B cell (primary cell): ENCODE measurements at regions not wholly inside any gene's neighbourhood (a gene's known extent, or its start where the extent isn't known, plus 50 kb on each side); places are given as distances from the start of the nearest gene placed in this dataset.

ENCODE experiments used
- ATAC-seq: fragments of 200-7000 bp; cut with Tn5 transposase; one replicate; pipeline ENCODE4 v1.10.0; 2021; ENCODE audit warnings: low read depth, mild to moderate bottlenecking, moderate number of reproducible peaks, moderate library complexity
- CTCF ChIA-PET: fragments of 350-600 bp; sonication (Branson Sonifier 250); formaldehyde crosslinking; loops from one replicate; lab custom pipeline; 2021; ENCODE audit warnings: antibody characterized with exemption, inconsistent platforms; lab: Charles Lee
- POLR2A ChIA-PET: fragments of 350-600 bp; sonication (Branson Sonifier 250); formaldehyde crosslinking; loops from one replicate; lab custom pipeline; 2021; ENCODE audit warnings: antibody characterized with exemption; lab: Charles Lee
- DNase-seq: peaks from one replicate; pipeline ENCODE4 v3.0.0; 2013
- H2AFZ ChIP-seq: 2 replicates; pipeline ENCODE4 v1.6.1; 2012; ENCODE audit warnings: mild to moderate bottlenecking, low read depth, low read length; ENCODE audit not compliant: insufficient read depth, poor library complexity, severe bottlenecking
- H3K27ac ChIP-seq, 2 donors: 1 replicate in 1 of 2; 2 replicates in 1 of 2; pipeline ENCODE4 v1.5.1; 2012 to 2013; ENCODE audit warnings: low read length in 2 of 2, mild to moderate bottlenecking in 2 of 2, moderate library complexity in 1 of 2
- H3K27me3 ChIP-seq, 4 experiments: fragments of 200-600 bp in 1 of 4; sonication (generic) in 1 of 4; replicated peaks in 1 of 4; 1 replicate in 2 of 4; 2 replicates in 2 of 4; pipeline versions ENCODE4 v1.6.1 to v1.7.0; 2013 to 2016; ENCODE audit warnings: low read length in 3 of 4, mild to moderate bottlenecking in 2 of 4, mixed read lengths in 1 of 4, moderate library complexity in 1 of 4; ENCODE audit not compliant: insufficient read depth in 4 of 4, control insufficient read depth in 3 of 4; ENCODE audit errors: control extremely low read depth in 1 of 4
- H3K36me3 ChIP-seq, 2 experiments: replicated peaks in 1 of 2; 1 replicate in 1 of 2; 2 replicates in 1 of 2; pipeline versions ENCODE4 v1.6.1 to v1.7.1; 2013; ENCODE audit warnings: low read length in 1 of 2; ENCODE audit not compliant: insufficient read depth in 2 of 2, control insufficient read depth in 1 of 2; ENCODE audit errors: control extremely low read depth in 1 of 2, extremely low read depth in 1 of 2
- H3K4me1 ChIP-seq, 2 donors: fragments of 200-600 bp in 1 of 2; sonication (generic) in 1 of 2; 1 replicate in 1 of 2; 2 replicates in 1 of 2; pipeline versions ENCODE4 v1.5.1 to v1.6.1; 2013 to 2017; ENCODE audit warnings: low read length in 2 of 2; ENCODE audit not compliant: control insufficient read depth in 2 of 2, insufficient read depth in 2 of 2
- H3K4me2 ChIP-seq: replicated peaks from 2 replicates; pipeline ENCODE3; 2012; ENCODE audit warnings: mild to moderate bottlenecking, low read depth, low read length; ENCODE audit not compliant: poor library complexity, severe bottlenecking
- H3K4me3 ChIP-seq, 5 experiments: fragments of 200-600 bp in 1 of 5; sonication (generic) in 1 of 5; 1 replicate in 3 of 5; 2 replicates in 2 of 5; pipeline versions ENCODE4 v1.5.1 to v1.7.0; 2011 to 2016; ENCODE audit warnings: low read length in 4 of 5, mild to moderate bottlenecking in 4 of 5, low read depth in 2 of 5, control low read depth in 1 of 5, moderate library complexity in 1 of 5; ENCODE audit not compliant: insufficient read depth in 1 of 5; ENCODE audit errors: control extremely low read depth in 1 of 5, extremely low read depth in 1 of 5
- H3K79me2 ChIP-seq: fragments of 200-600 bp; sonication (generic); one replicate; pipeline ENCODE4 v1.6.0; 2016; ENCODE audit warnings: low read length; ENCODE audit not compliant: control insufficient read depth, insufficient read depth
- H3K9ac ChIP-seq: fragments of 200-600 bp; sonication (generic); 2 replicates; pipeline ENCODE4 v1.6.1; 2017; ENCODE audit warnings: mild to moderate bottlenecking, low read length, moderate library complexity
- H3K9me3 ChIP-seq, 3 donors: one replicate each; pipeline versions ENCODE4 v1.6.1 to v1.7.1; 2013; ENCODE audit warnings: low read length in 2 of 3; ENCODE audit not compliant: control insufficient read depth in 2 of 3, insufficient read depth in 1 of 3; ENCODE audit errors: control extremely low read depth in 1 of 3
- H4K20me1 ChIP-seq: 2 replicates; pipeline ENCODE4 v1.6.0; 2012; ENCODE audit warnings: mild to moderate bottlenecking, low read length; ENCODE audit not compliant: insufficient read depth, control insufficient read depth, poor library complexity, severe bottlenecking
- H3K27ac Mint-ChIP-seq: one replicate; pipeline ENCODE4 v1.8.0; 2021; ENCODE audit warnings: mixed read lengths
- H3K27me3 Mint-ChIP-seq: one replicate; pipeline ENCODE4 v1.8.0; 2021; ENCODE audit warnings: mixed read lengths
- H3K4me1 Mint-ChIP-seq: one replicate; pipeline ENCODE4 v1.8.0; 2021; ENCODE audit warnings: mixed read lengths
- H3K4me3 Mint-ChIP-seq: one replicate; pipeline ENCODE4 v1.8.0; 2021; ENCODE audit warnings: mixed read lengths
- H3K9me3 Mint-ChIP-seq: one replicate; pipeline ENCODE4 v1.8.0; 2022; ENCODE audit warnings: mixed read lengths; ENCODE audit not compliant: insufficient read depth
- CTCF ChIP-seq: fragments of 200-600 bp; IDR thresholded peaks from one replicate; pipeline ENCODE4 v1.8.0; 2022; ENCODE audit warnings: antibody characterized with exemption, mild to moderate bottlenecking
- EZH2 ChIP-seq: IDR thresholded peaks from 2 replicates; pipeline ENCODE4 v1.6.1; 2012; ENCODE audit warnings: borderline replicate concordance, low read depth, mild to moderate bottlenecking, moderate library complexity, low read length; ENCODE audit not compliant: insufficient read depth, poor library complexity, severe bottlenecking
- WGBS: methylation state at CpG from one replicate; pipeline ENCODE4 v1.1.5; 2013; ENCODE audit warnings: missing lambda C conversion rate; ENCODE audit not compliant: insufficient coverage; 5-methylcytosine and 5-hydroxymethylcytosine counted together
- intact Hi-C: fragments of 100-400 bp; cut with micrococcal nuclease; formaldehyde crosslinking; loops from one replicate; pipeline ENCODE4 v1.10.0; 2022

DNA sequence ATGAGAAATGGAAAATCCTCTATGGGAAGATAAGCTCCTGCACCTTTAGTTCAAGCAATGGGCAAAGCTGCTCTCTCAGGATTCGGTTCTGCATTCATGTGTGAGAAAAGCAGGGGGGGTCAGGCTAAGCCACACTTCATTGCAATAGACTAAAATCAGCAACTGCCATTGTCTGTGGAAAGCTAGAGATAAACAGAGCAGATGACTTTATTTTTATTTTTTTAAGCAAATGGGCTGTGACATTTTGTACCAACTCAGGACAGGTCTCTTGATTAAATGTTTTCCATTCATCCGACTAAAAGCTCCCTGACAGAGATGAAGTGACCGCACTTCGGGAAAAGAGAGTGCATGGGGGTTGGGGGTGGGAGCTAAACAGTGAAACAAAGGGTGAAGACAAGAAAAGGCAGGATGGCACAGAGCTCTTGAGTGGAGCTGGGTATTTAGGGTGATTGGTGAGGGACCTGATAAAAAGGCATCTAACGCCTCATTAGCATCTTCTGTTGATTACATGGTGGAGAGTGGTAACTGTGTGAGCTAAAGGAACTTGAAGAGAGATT is 987.4 kb downstream of the TUSC7 start:
- Histone ChIP-seq H3K9ac (no peak overlapping the region), H3K27me3 (no peaks in the 10 kb centered on the region), H2AFZ (no peak overlapping the region), H3K79me2 (no peaks in the 10 kb centered on the region), H3K4me3 (no peak overlapping the region), H3K36me3 (no peaks in the 10 kb centered on the region), H4K20me1 (no peaks in the 10 kb centered on the region), H3K9me3 (no peaks in the 10 kb centered on the region), H3K4me2 (no peak overlapping the region), H3K27ac (no peak overlapping the region), H3K4me1 (no peaks in the 10 kb centered on the region)
- TF ChIP-seq CTCF: no peak
- no peak for TF ChIP-seq EZH2
- Mint-ChIP-seq H3K4me1 (no peaks in the 10 kb centered on the region), H3K9me3 (no peaks in the 10 kb centered on the region), H3K4me3 (no peak overlapping the region), H3K27me3 (no peaks in the 10 kb centered on the region), H3K27ac (no peak overlapping the region)
- no peak for ATAC-seq
- ChIA-PET CTCF (interaction anchor here (1.0 kb wide), 1 partner anchor 10 kb away, joined by 3 read pairs; no protein-coding TSS in a partner anchor), POLR2A (no interaction called here)
- intact Hi-C loops: no loop called here
- 70% methylated on average over 3 of the region's 5 CpGs for WGBS
- no peak for DNase-seq

DNA sequence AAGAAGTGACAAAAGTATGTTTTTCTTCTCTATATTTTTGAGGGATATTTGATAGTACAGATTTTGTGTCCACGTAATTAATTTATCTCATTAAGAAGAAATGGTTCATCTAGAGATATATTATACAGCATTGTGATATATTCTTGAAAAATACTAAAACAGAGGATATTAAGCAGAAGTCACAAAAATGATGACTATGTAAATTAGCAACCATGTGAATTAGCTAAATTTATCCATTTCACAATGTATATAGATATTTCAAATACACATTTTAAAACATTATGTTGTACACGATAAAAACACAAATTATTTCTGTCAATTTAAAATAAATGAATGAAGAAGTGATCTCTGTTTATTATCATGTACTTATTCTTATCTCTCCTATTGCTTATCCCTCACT is 989.5 kb downstream of the TUSC7 start:
- Mint-ChIP-seq H3K9me3 (no peaks in the 10 kb centered on the region), H3K4me1 (no peaks in the 10 kb centered on the region), H3K27me3 (no peaks in the 10 kb centered on the region), H3K27ac (no peak overlapping the region), H3K4me3 (no peak overlapping the region)
- H3K9ac ChIP-seq: no peak overlapping the region
- H3K36me3 ChIP-seq: no peaks in the 10 kb centered on the region
- ChIA-PET CTCF (no interaction called here), POLR2A (no interaction called here)
- WGBS: no CpG with 5 or more reads among the region's 2 CpGs
- H2AFZ ChIP-seq: no peak overlapping the region
- H3K9me3 ChIP-seq: no peaks in the 10 kb centered on the region
- H3K4me1 ChIP-seq: no peaks in the 10 kb centered on the region
- DNase-seq (no peak), ATAC-seq (no peak)
- H3K4me2 ChIP-seq: no peak overlapping the region
- H3K27ac ChIP-seq: no peak overlapping the region
- intact Hi-C loops: no loop called here
- H3K79me2 ChIP-seq: no peaks in the 10 kb centered on the region
- H3K4me3 ChIP-seq: no peak overlapping the region
- H3K27me3 ChIP-seq: no peaks in the 10 kb centered on the region
- TF ChIP-seq EZH2 (no peak), CTCF (no peak)
- no peaks in the 10 kb centered on the region for H4K20me1 ChIP-seq
